SU-DHL-6 (cell line): ENCODE measurements at regions not wholly inside any gene's neighbourhood (a gene's known extent, or its start where the extent isn't known, plus 50 kb on each side); places are given as distances from the start of the nearest gene placed in this dataset.

ENCODE experiments used
- CTCF ChIP-seq: fragments of 200-600 bp; sonication (generic); IDR thresholded peaks from one replicate; pipeline ENCODE4 v1.5.1; 2017; ENCODE audit warnings: antibody characterized with exemption, mild to moderate bottlenecking, low read length, moderate library complexity; ENCODE audit not compliant: insufficient read depth, poor library complexity, severe bottlenecking
- EZH2phosphoT487 ChIP-seq: fragments of 200-600 bp; sonication (generic), shearing (Covaris generic); conservative IDR thresholded peaks from 2 replicates; pipeline ENCODE4 v1.6.1; 2018; ENCODE audit warnings: mild to moderate bottlenecking, antibody characterized with exemption, low read length, moderate library complexity, mixed read lengths

GRCh38 chr2:239724851-239725550 lies 300.1 kb downstream of the NDUFA10 start:
- TF ChIP-seq CTCF, result no peak
- TF ChIP-seq EZH2phosphoT487, result no peak
